Gastroesophageal sphincter (tissue), 3 donors: ENCODE measurements at regions not wholly inside any gene's neighbourhood (a gene's known extent, or its start where the extent isn't known, plus 50 kb on each side); places are given as distances from the start of the nearest gene placed in this dataset.

Experiments used
- POLR2AphosphoS5 ChIP-seq: sonication (generic); formaldehyde crosslinking; IDR thresholded peaks from one replicate; pipeline ENCODE4 v1.6.1; 2017; ENCODE audit warnings: antibody characterized with exemption
- TF ChIP-seq, protein P1 (sequence below), 4 experiments: fragments of 200-600 bp in 2 of 4; fragments of 450-650 bp in 2 of 4; sonication (generic) in 1 of 4; IDR thresholded peaks; one replicate each; pipeline ENCODE4 v1.5.1; 2017 to 2019; ENCODE audit warnings: antibody characterized with exemption in 4 of 4, mild to moderate bottlenecking in 2 of 4, moderate library complexity in 2 of 4

DNA sequence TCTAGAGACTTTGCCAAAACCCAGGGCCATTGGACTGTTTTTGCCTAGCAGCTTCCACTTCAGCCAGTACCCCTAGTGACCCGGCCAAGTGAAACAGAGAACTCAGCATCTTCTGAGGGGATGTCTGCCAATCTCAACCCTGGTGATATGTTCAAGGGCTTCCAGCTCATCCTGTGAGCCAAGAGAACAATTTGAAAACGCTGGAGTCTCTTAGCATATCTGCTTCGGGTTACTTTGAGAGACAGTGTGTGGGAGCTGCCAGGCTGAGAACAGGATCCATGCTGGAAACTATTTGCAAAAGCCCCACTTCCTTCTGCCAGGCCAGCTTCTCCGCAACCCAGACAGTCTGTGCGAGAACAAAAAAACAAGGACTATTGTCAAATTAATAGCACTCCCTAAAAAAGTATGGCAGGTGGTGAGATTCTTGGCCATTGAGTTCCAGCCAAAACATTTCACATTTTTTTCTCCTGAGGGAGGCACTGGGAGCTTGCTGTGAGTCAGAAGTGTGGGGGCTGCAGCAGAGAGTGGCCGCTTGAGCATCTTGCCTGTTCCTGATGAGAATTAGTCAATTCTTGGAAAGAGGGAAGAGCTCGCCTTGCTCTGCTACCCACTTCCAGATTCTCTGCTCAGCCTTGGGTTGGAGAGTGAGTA, 395.6 kb upstream of the TRIB2 start:
- TF ChIP-seq, protein P1, sequence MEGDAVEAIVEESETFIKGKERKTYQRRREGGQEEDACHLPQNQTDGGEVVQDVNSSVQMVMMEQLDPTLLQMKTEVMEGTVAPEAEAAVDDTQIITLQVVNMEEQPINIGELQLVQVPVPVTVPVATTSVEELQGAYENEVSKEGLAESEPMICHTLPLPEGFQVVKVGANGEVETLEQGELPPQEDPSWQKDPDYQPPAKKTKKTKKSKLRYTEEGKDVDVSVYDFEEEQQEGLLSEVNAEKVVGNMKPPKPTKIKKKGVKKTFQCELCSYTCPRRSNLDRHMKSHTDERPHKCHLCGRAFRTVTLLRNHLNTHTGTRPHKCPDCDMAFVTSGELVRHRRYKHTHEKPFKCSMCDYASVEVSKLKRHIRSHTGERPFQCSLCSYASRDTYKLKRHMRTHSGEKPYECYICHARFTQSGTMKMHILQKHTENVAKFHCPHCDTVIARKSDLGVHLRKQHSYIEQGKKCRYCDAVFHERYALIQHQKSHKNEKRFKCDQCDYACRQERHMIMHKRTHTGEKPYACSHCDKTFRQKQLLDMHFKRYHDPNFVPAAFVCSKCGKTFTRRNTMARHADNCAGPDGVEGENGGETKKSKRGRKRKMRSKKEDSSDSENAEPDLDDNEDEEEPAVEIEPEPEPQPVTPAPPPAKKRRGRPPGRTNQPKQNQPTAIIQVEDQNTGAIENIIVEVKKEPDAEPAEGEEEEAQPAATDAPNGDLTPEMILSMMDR (IDR thresholded peaks at IDR 0.05) = peak in 1 of 4 experiments; percentile 27
- TF ChIP-seq POLR2AphosphoS5 = peak; percentile 29
